HT1080 (cell line): ENCODE measurements at regions not wholly inside any gene's neighbourhood (a gene's known extent, or its start where the extent isn't known, plus 50 kb on each side); places are given as distances from the start of the nearest gene placed in this dataset.
"Not testable (repeated sequence)": the region's sequence is repeated elsewhere in the genome, so short reads cannot be mapped to it uniquely, and the experiment has no call there.

Experiments
- DNase-seq: peaks from one replicate; pipeline ENCODE4 v3.0.0-alpha.2; 2015; ENCODE audit warnings: low read depth

GRCh38 chr12:59405992-59406391, 189.8 kb upstream of the SLC16A7 start:
- peak; percentile 8 for DNase-seq

- DNase-seq, result no peak
These were observed 191.6 kb upstream of the SLC16A7 start for GRCh38 chr12:59404109-59404650.

- peak; percentile 52 for DNase-seq
These were observed 192.4 kb upstream of the SLC16A7 start for GRCh38 chr12:59403259-59403932.

- DNase-seq, result peak; percentile 11
These were observed 194.0 kb upstream of the SLC16A7 start for GRCh38 chr12:59401862-59402261.

GRCh38 chr12:59398164-59398563, 197.7 kb upstream of the SLC16A7 start:
- no peak for DNase-seq

GRCh38 chr12:59396919-59397318, 198.9 kb upstream of the SLC16A7 start:
- no peak for DNase-seq

GRCh38 chr12:59396519-59396918, 199.3 kb upstream of the SLC16A7 start:
- DNase-seq, result no peak

GRCh38 chr12:59395310-59395709, 200.5 kb upstream of the SLC16A7 start:
- DNase-seq, result not testable (repeated sequence)

GRCh38 chr12:59393506-59393905, 202.3 kb upstream of the SLC16A7 start:
- no peak for DNase-seq

- DNase-seq, result no peak
These were observed 205.8 kb upstream of the SLC16A7 start for GRCh38 chr12:59389968-59390576.

- DNase-seq, result no peak
These were observed 207.1 kb upstream of the SLC16A7 start for GRCh38 chr12:59388694-59389093.

GRCh38 chr12:59388176-59388575, 207.7 kb upstream of the SLC16A7 start:
- no peak for DNase-seq

- DNase-seq, result no peak
These were observed 209.6 kb upstream of the SLC16A7 start for GRCh38 chr12:59386236-59386635.

- DNase-seq, result no peak
These were observed 212.6 kb upstream of the SLC16A7 start for GRCh38 chr12:59383079-59383822.

- DNase-seq, result no peak
These were observed 213.3 kb upstream of the SLC16A7 start for GRCh38 chr12:59382282-59383078.

- DNase-seq, result no peak
These were observed 214.7 kb upstream of the SLC16A7 start for GRCh38 chr12:59381106-59381505.

- DNase-seq, result no peak
These were observed 220.2 kb upstream of the SLC16A7 start for GRCh38 chr12:59375633-59376032.

GRCh38 chr12:59374783-59375182, 221.0 kb upstream of the SLC16A7 start:
- no peak for DNase-seq

GRCh38 chr12:59372956-59373355, 222.9 kb upstream of the SLC16A7 start:
- DNase-seq, result peak; percentile 15

GRCh38 chr12:59370933-59371332, 224.9 kb upstream of the SLC16A7 start:
- no peak for DNase-seq

GRCh38 chr12:59365133-59365532, 230.7 kb upstream of the SLC16A7 start:
- DNase-seq, result no peak
